ENCODE measurements at regions not wholly inside any gene's neighbourhood (a gene's known extent, or its start where the extent isn't known, plus 50 kb on each side); places are given as distances from the start of the nearest gene placed in this dataset.

GRCh38 chr9:116049456-116049855, 104.1 kb upstream of the PAPPA start:
- no peak for TF ChIP-seq POLR2A (IDR thresholded peaks at IDR 0.05)
- TF ChIP-seq, protein P1, sequence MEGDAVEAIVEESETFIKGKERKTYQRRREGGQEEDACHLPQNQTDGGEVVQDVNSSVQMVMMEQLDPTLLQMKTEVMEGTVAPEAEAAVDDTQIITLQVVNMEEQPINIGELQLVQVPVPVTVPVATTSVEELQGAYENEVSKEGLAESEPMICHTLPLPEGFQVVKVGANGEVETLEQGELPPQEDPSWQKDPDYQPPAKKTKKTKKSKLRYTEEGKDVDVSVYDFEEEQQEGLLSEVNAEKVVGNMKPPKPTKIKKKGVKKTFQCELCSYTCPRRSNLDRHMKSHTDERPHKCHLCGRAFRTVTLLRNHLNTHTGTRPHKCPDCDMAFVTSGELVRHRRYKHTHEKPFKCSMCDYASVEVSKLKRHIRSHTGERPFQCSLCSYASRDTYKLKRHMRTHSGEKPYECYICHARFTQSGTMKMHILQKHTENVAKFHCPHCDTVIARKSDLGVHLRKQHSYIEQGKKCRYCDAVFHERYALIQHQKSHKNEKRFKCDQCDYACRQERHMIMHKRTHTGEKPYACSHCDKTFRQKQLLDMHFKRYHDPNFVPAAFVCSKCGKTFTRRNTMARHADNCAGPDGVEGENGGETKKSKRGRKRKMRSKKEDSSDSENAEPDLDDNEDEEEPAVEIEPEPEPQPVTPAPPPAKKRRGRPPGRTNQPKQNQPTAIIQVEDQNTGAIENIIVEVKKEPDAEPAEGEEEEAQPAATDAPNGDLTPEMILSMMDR (IDR thresholded peaks at IDR 0.05), result no peak
